WTC11 (cell line): ENCODE measurements at regions not wholly inside any gene's neighbourhood (a gene's known extent, or its start where the extent isn't known, plus 50 kb on each side); places are given as distances from the start of the nearest gene placed in this dataset.

ENCODE experiments used
- ATAC-seq: fragments of 200-7000 bp; cut with Tn5 transposase; 2 replicates; pipeline ENCODE4 v1.10.0; 2021; ENCODE audit warnings: mild to moderate bottlenecking, moderate library complexity
- CTCF ChIA-PET: fragments of 300-600 bp; sonication (Branson Sonifier 250); formaldehyde crosslinking; loops from one replicate; lab custom pipeline; 2021; ENCODE audit warnings: antibody characterized with exemption; lab: Charles Lee
- POLR2A ChIA-PET: fragments of 350-600 bp; sonication (Branson Sonifier 250); formaldehyde crosslinking; loops from one replicate; lab custom pipeline; 2021; ENCODE audit warnings: antibody characterized with exemption; lab: Charles Lee
- DNase-seq: peaks from one replicate; pipeline ENCODE4 v3.0.0; 2021; ENCODE audit warnings: low spot score
- H3K27ac Mint-ChIP-seq: 2 replicates; pipeline ENCODE4 v1.8.0; 2021; ENCODE audit warnings: mixed read lengths
- H3K27me3 Mint-ChIP-seq: 2 replicates; pipeline ENCODE4 v1.8.0; 2021; ENCODE audit warnings: low read depth, mild to moderate bottlenecking, moderate library complexity, mixed read lengths
- H3K36me3 Mint-ChIP-seq: 2 replicates; pipeline ENCODE4 v1.8.0; 2021; ENCODE audit warnings: mixed read lengths
- H3K4me1 Mint-ChIP-seq: 2 replicates; pipeline ENCODE4 v1.8.0; 2022; ENCODE audit warnings: mixed read lengths
- H3K4me3 Mint-ChIP-seq: 2 replicates; pipeline ENCODE4 v1.8.0; 2021; ENCODE audit warnings: mild to moderate bottlenecking, moderate library complexity, mixed read lengths
- H3K9me3 Mint-ChIP-seq: 2 replicates; pipeline ENCODE4 v1.8.0; 2021; ENCODE audit warnings: mixed read lengths
- ATF1 ChIP-seq: sonication (generic); formaldehyde crosslinking; IDR thresholded peaks from 2 replicates; pipeline ENCODE4 v1.8.1; 2023; ENCODE audit warnings: mild to moderate bottlenecking, moderate library complexity, missing genetic modification reagents
- CREB1 ChIP-seq: sonication (generic); formaldehyde crosslinking; IDR thresholded peaks from 2 replicates; pipeline ENCODE4 v1.8.0; 2023; ENCODE audit warnings: mild to moderate bottlenecking, missing genetic modification reagents
- ELF4 ChIP-seq: sonication (generic); formaldehyde crosslinking; IDR thresholded peaks from 2 replicates; pipeline ENCODE4 v1.8.1; 2022; ENCODE audit warnings: low read depth, mild to moderate bottlenecking, moderate library complexity, missing genetic modification reagents
- ETV6 ChIP-seq: sonication (generic); formaldehyde crosslinking; IDR thresholded peaks from 2 replicates; pipeline ENCODE4 v1.8.1; 2022; ENCODE audit warnings: mild to moderate bottlenecking, missing genetic modification reagents
- FOXJ3 ChIP-seq: sonication (generic); formaldehyde crosslinking; IDR thresholded peaks from 2 replicates; pipeline ENCODE4 v1.9.0; 2021; ENCODE audit warnings: missing genetic modification reagents, mild to moderate bottlenecking, borderline replicate concordance
- FOXP1 ChIP-seq: sonication (generic); formaldehyde crosslinking; IDR thresholded peaks from 2 replicates; pipeline ENCODE4 v1.8.0; 2022; ENCODE audit warnings: missing genetic modification reagents, mild to moderate bottlenecking, moderate library complexity, borderline replicate concordance
- JUN ChIP-seq: sonication (generic); formaldehyde crosslinking; IDR thresholded peaks from 2 replicates; pipeline ENCODE4 v1.8.0; 2023; ENCODE audit warnings: mild to moderate bottlenecking, missing genetic modification reagents
- MXD4 ChIP-seq: fragments of 250-450 bp; sonication (Bioruptor Pico); IDR thresholded peaks from 2 replicates; pipeline ENCODE4 v1.8.0; 2021; ENCODE audit warnings: mild to moderate bottlenecking, moderate library complexity, borderline replicate concordance
- NR1H2 ChIP-seq: sonication (generic); formaldehyde crosslinking; IDR thresholded peaks from 2 replicates; pipeline ENCODE4 v1.9.0; 2021; ENCODE audit warnings: mild to moderate bottlenecking, moderate library complexity, missing genetic modification reagents
- PREB ChIP-seq: sonication (generic); formaldehyde crosslinking; IDR thresholded peaks from 2 replicates; pipeline ENCODE4 v1.8.1; 2022; ENCODE audit warnings: mild to moderate bottlenecking, missing genetic modification reagents, moderate library complexity, borderline replicate concordance
- RELA ChIP-seq: sonication (generic); formaldehyde crosslinking; IDR thresholded peaks from 2 replicates; pipeline ENCODE4 v1.8.1; 2022; ENCODE audit warnings: missing genetic modification reagents, mild to moderate bottlenecking, borderline replicate concordance
- SMAD3 ChIP-seq: sonication (generic); formaldehyde crosslinking; IDR thresholded peaks from 2 replicates; pipeline ENCODE4 v1.8.0; 2022; ENCODE audit warnings: missing genetic modification reagents, mild to moderate bottlenecking, borderline replicate concordance
- ZMAT4 ChIP-seq: fragments of 250-450 bp; sonication (Bioruptor Pico); IDR thresholded peaks from 2 replicates; pipeline ENCODE4 v1.9.0; 2021; ENCODE audit warnings: mild to moderate bottlenecking
- ZNF219 ChIP-seq: sonication (generic); formaldehyde crosslinking; IDR thresholded peaks from 2 replicates; pipeline ENCODE4 v1.8.0; 2023; ENCODE audit warnings: missing genetic modification reagents, mild to moderate bottlenecking, borderline replicate concordance
- ZNF396 ChIP-seq: fragments of 250-450 bp; sonication (Bioruptor Pico); IDR thresholded peaks from 2 replicates; pipeline ENCODE4 v1.8.0; 2021; ENCODE audit warnings: mild to moderate bottlenecking, moderate library complexity, borderline replicate concordance
- ZNF423 ChIP-seq: fragments of 250-450 bp; sonication (Bioruptor Pico); IDR thresholded peaks from 2 replicates; pipeline ENCODE4 v2.1.2; 2022; ENCODE audit warnings: mild to moderate bottlenecking, moderate library complexity
- TF ChIP-seq, protein P1 (sequence below): sonication (generic); formaldehyde crosslinking; IDR thresholded peaks from 2 replicates; pipeline ENCODE4 v1.8.1; 2022; ENCODE audit warnings: mild to moderate bottlenecking, moderate library complexity, missing genetic modification reagents
- TF ChIP-seq, protein P2 (sequence below): sonication (generic); formaldehyde crosslinking; IDR thresholded peaks from 2 replicates; pipeline ENCODE4 v1.8.0; 2023; ENCODE audit warnings: mild to moderate bottlenecking, missing genetic modification reagents
- TF ChIP-seq, protein P3 (sequence below): sonication (generic); formaldehyde crosslinking; conservative IDR thresholded peaks from 2 replicates; pipeline ENCODE4 v1.8.1; 2023; ENCODE audit warnings: mild to moderate bottlenecking, low read depth, missing genetic modification reagents, moderate library complexity
- TF ChIP-seq, protein P4 (sequence below): sonication (generic); formaldehyde crosslinking; IDR thresholded peaks from 2 replicates; pipeline ENCODE4 v1.8.1; 2023; ENCODE audit warnings: mild to moderate bottlenecking, missing genetic modification reagents, borderline replicate concordance

GRCh38 chr1:116819081-116819480 lies 64.9 kb downstream of the CD2 start:
- Mint-ChIP-seq H3K4me1 (peaks cover 9% of the 10 kb centered on the region), H3K36me3 (no peaks in the 10 kb centered on the region), H3K27me3 (no peaks in the 10 kb centered on the region), H3K27ac (no peak overlapping the region), H3K9me3 (peaks cover 6% of the 10 kb centered on the region; the same call in 1 of the 2 replicates), H3K4me3 (no peak overlapping the region)
- ChIA-PET POLR2A (interaction anchor here (0.6 kb wide), 1 partner anchor 46 kb away, joined by 5 read pairs; no protein-coding TSS in a partner anchor), CTCF (interaction anchor here (2.1 kb wide), 1 partner anchor 82 kb away, joined by 18 read pairs; no protein-coding TSS in a partner anchor)
- TF ChIP-seq ZNF219 (CRISPR knock-in tag) = no peak
- TF ChIP-seq ZNF396 = no peak
- TF ChIP-seq, protein P1, sequence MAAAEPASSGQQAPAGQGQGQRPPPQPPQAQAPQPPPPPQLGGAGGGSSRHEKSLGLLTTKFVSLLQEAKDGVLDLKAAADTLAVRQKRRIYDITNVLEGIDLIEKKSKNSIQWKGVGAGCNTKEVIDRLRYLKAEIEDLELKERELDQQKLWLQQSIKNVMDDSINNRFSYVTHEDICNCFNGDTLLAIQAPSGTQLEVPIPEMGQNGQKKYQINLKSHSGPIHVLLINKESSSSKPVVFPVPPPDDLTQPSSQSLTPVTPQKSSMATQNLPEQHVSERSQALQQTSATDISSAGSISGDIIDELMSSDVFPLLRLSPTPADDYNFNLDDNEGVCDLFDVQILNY (CRISPR knock-in tag) = no peak
- TF ChIP-seq, protein P2, sequence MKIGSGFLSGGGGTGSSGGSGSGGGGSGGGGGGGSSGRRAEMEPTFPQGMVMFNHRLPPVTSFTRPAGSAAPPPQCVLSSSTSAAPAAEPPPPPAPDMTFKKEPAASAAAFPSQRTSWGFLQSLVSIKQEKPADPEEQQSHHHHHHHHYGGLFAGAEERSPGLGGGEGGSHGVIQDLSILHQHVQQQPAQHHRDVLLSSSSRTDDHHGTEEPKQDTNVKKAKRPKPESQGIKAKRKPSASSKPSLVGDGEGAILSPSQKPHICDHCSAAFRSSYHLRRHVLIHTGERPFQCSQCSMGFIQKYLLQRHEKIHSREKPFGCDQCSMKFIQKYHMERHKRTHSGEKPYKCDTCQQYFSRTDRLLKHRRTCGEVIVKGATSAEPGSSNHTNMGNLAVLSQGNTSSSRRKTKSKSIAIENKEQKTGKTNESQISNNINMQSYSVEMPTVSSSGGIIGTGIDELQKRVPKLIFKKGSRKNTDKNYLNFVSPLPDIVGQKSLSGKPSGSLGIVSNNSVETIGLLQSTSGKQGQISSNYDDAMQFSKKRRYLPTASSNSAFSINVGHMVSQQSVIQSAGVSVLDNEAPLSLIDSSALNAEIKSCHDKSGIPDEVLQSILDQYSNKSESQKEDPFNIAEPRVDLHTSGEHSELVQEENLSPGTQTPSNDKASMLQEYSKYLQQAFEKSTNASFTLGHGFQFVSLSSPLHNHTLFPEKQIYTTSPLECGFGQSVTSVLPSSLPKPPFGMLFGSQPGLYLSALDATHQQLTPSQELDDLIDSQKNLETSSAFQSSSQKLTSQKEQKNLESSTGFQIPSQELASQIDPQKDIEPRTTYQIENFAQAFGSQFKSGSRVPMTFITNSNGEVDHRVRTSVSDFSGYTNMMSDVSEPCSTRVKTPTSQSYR (CRISPR knock-in tag) = no peak
- no peak for ATAC-seq
- no peak for DNase-seq

GRCh38 chr1:116820369-116820768 lies 66.1 kb downstream of the CD2 start:
- Mint-ChIP-seq H3K27me3 (no peaks in the 10 kb centered on the region), H3K27ac (no peak overlapping the region)

GRCh38 chr1:116821763-116822162 lies 67.5 kb downstream of the CD2 start:
- no peak for DNase-seq
- no peak overlapping the region for H3K27ac Mint-ChIP-seq
- no peak overlapping the region for H3K4me3 Mint-ChIP-seq
- ATAC-seq = no peak
- H3K27me3 Mint-ChIP-seq = no peaks in the 10 kb centered on the region
- ChIA-PET POLR2A (no interaction called here), CTCF (no interaction called here)
- peaks cover 31% of the 10 kb centered on the region for H3K4me1 Mint-ChIP-seq
- peaks cover 6% of the 10 kb centered on the region; the same call in 1 of the 2 replicates for H3K9me3 Mint-ChIP-seq
- H3K36me3 Mint-ChIP-seq = no peaks in the 10 kb centered on the region
- no peak for TF ChIP-seq ATF1 (CRISPR knock-in tag)
- TF ChIP-seq MXD4 (CRISPR knock-in tag) = no peak
- TF ChIP-seq, protein P3, sequence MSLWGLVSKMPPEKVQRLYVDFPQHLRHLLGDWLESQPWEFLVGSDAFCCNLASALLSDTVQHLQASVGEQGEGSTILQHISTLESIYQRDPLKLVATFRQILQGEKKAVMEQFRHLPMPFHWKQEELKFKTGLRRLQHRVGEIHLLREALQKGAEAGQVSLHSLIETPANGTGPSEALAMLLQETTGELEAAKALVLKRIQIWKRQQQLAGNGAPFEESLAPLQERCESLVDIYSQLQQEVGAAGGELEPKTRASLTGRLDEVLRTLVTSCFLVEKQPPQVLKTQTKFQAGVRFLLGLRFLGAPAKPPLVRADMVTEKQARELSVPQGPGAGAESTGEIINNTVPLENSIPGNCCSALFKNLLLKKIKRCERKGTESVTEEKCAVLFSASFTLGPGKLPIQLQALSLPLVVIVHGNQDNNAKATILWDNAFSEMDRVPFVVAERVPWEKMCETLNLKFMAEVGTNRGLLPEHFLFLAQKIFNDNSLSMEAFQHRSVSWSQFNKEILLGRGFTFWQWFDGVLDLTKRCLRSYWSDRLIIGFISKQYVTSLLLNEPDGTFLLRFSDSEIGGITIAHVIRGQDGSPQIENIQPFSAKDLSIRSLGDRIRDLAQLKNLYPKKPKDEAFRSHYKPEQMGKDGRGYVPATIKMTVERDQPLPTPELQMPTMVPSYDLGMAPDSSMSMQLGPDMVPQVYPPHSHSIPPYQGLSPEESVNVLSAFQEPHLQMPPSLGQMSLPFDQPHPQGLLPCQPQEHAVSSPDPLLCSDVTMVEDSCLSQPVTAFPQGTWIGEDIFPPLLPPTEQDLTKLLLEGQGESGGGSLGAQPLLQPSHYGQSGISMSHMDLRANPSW (CRISPR knock-in tag) = no peak
- no peak for TF ChIP-seq ELF4
- TF ChIP-seq FOXP1 (CRISPR knock-in tag) = no peak
- TF ChIP-seq, protein P4, sequence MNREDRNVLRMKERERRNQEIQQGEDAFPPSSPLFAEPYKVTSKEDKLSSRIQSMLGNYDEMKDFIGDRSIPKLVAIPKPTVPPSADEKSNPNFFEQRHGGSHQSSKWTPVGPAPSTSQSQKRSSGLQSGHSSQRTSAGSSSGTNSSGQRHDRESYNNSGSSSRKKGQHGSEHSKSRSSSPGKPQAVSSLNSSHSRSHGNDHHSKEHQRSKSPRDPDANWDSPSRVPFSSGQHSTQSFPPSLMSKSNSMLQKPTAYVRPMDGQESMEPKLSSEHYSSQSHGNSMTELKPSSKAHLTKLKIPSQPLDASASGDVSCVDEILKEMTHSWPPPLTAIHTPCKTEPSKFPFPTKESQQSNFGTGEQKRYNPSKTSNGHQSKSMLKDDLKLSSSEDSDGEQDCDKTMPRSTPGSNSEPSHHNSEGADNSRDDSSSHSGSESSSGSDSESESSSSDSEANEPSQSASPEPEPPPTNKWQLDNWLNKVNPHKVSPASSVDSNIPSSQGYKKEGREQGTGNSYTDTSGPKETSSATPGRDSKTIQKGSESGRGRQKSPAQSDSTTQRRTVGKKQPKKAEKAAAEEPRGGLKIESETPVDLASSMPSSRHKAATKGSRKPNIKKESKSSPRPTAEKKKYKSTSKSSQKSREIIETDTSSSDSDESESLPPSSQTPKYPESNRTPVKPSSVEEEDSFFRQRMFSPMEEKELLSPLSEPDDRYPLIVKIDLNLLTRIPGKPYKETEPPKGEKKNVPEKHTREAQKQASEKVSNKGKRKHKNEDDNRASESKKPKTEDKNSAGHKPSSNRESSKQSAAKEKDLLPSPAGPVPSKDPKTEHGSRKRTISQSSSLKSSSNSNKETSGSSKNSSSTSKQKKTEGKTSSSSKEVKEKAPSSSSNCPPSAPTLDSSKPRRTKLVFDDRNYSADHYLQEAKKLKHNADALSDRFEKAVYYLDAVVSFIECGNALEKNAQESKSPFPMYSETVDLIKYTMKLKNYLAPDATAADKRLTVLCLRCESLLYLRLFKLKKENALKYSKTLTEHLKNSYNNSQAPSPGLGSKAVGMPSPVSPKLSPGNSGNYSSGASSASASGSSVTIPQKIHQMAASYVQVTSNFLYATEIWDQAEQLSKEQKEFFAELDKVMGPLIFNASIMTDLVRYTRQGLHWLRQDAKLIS (CRISPR knock-in tag) = no peak
- no peak for TF ChIP-seq CREB1 (CRISPR knock-in tag)
- no peak for TF ChIP-seq FOXJ3
- TF ChIP-seq SMAD3 (CRISPR knock-in tag) = no peak
- no peak for TF ChIP-seq ZMAT4 (CRISPR knock-in tag)
- no peak for TF ChIP-seq ETV6 (CRISPR knock-in tag)
- TF ChIP-seq RELA (CRISPR knock-in tag) = no peak
- TF ChIP-seq JUN (CRISPR knock-in tag) = no peak
- no peak for TF ChIP-seq ZNF423 (CRISPR knock-in tag)

More at GRCh38 chr1:116820369-116820768, 66.1 kb downstream of the CD2 start:
- TF ChIP-seq NR1H2 (CRISPR knock-in tag) (no peak), ZNF219 (CRISPR knock-in tag) (no peak), PREB (CRISPR knock-in tag) (no peak)
- POLR2A ChIA-PET = interaction anchor here (0.7 kb wide), 1 partner anchor 23 kb away, joined by 3 read pairs; no protein-coding TSS in a partner anchor
- Mint-ChIP-seq H3K9me3 (peaks cover 6% of the 10 kb centered on the region; the same call in 1 of the 2 replicates), H3K4me1 (peaks cover 19% of the 10 kb centered on the region), H3K36me3 (no peaks in the 10 kb centered on the region), H3K4me3 (no peak overlapping the region)
- CTCF ChIA-PET = no interaction called here
- DNase-seq = no peak
- ATAC-seq = no peak
